ENCODE measurements at regions not wholly inside any gene's neighbourhood (a gene's known extent, or its start where the extent isn't known, plus 50 kb on each side); places are given as distances from the start of the nearest gene placed in this dataset.
"Not testable (repeated sequence)": the region's sequence is repeated elsewhere in the genome, so short reads cannot be mapped to it uniquely, and the experiment has no call there.

- not testable (repeated sequence) for H3K4me3 ChIP-seq (ENCODE audit: low read depth, low read length); DNase-seq (ENCODE audit: low read depth)
- peak; percentile 22; the same call in 1 of the 2 replicates for TF ChIP-seq CTCF (IDR thresholded peaks at IDR 0.05; ENCODE audit: control insufficient read depth, extremely low read depth, insufficient read depth)
These were observed 2240.6 kb downstream of the EPHA3 start for GRCh38 chr3:91348064-91348463.

GRCh38 chr3:91349072-91349471 is 2241.7 kb downstream of the EPHA3 start:
- not testable (repeated sequence) for DNase-seq (ENCODE audit: low read depth); H3K4me3 ChIP-seq (ENCODE audit: low read depth, low read length)

GRCh38 chr3:91352161-91352560 is 2244.7 kb downstream of the EPHA3 start:
- not testable (repeated sequence) for DNase-seq (ENCODE audit: low read depth); H3K4me3 ChIP-seq (ENCODE audit: low read depth, low read length)

GRCh38 chr3:91359278-91359677 is 2251.9 kb downstream of the EPHA3 start:
- not testable (repeated sequence) for H3K4me3 ChIP-seq (ENCODE audit: low read depth, low read length); DNase-seq (ENCODE audit: low read depth)

- not testable (repeated sequence) for DNase-seq (ENCODE audit: low read depth); H3K4me3 ChIP-seq (ENCODE audit: low read depth, low read length)
These were observed 2275.9 kb downstream of the EPHA3 start for GRCh38 chr3:91383100-91383894.

- DNase-seq (ENCODE audit: low read depth); H3K4me3 ChIP-seq (ENCODE audit: low read depth, low read length): not testable (repeated sequence)
These were observed 2296.5 kb downstream of the EPHA3 start for GRCh38 chr3:91403938-91404337.

GRCh38 chr3:91442063-91442462 is 2334.6 kb downstream of the EPHA3 start:
- not testable (repeated sequence) for H3K4me3 ChIP-seq (ENCODE audit: low read depth, low read length); DNase-seq (ENCODE audit: low read depth)

GRCh38 chr3:91442483-91442882 is 2335.1 kb downstream of the EPHA3 start:
- H3K4me3 ChIP-seq (ENCODE audit: low read depth, low read length); DNase-seq (ENCODE audit: low read depth): not testable (repeated sequence)

GRCh38 chr3:91448379-91448778 is 2341.0 kb downstream of the EPHA3 start:
- not testable (repeated sequence) for DNase-seq (ENCODE audit: low read depth); H3K4me3 ChIP-seq (ENCODE audit: low read depth, low read length)

GRCh38 chr3:91466517-91466916 is 2359.1 kb downstream of the EPHA3 start:
- not testable (repeated sequence) for DNase-seq (ENCODE audit: low read depth); H3K4me3 ChIP-seq (ENCODE audit: low read depth, low read length)

GRCh38 chr3:91469251-91469650 is 2361.8 kb downstream of the EPHA3 start:
- not testable (repeated sequence) for DNase-seq (ENCODE audit: low read depth); H3K4me3 ChIP-seq (ENCODE audit: low read depth, low read length)

GRCh38 chr3:91485026-91485425 is 2377.6 kb downstream of the EPHA3 start:
- peak; percentile 37 for TF ChIP-seq CTCF (IDR thresholded peaks at IDR 0.05; ENCODE audit: control insufficient read depth, extremely low read depth, insufficient read depth)
- H3K4me3 ChIP-seq (ENCODE audit: low read depth, low read length); DNase-seq (ENCODE audit: low read depth): not testable (repeated sequence)

- H3K4me3 ChIP-seq (ENCODE audit: low read depth, low read length): not testable (repeated sequence)
These were observed 2378.5 kb downstream of the EPHA3 start for GRCh38 chr3:91485891-91486290.

GRCh38 chr3:91497712-91498111 is 2390.3 kb downstream of the EPHA3 start:
- H3K4me3 ChIP-seq (ENCODE audit: low read depth, low read length); DNase-seq (ENCODE audit: low read depth): not testable (repeated sequence)

More at GRCh38 chr3:91485891-91486290, 2378.5 kb downstream of the EPHA3 start:
- DNase-seq (ENCODE audit: low read depth): not testable (repeated sequence)

GRCh38 chr3:91499850-91500249 is 2392.4 kb downstream of the EPHA3 start:
- DNase-seq (ENCODE audit: low read depth); H3K4me3 ChIP-seq (ENCODE audit: low read depth, low read length): not testable (repeated sequence)

- H3K4me3 ChIP-seq (ENCODE audit: low read depth, low read length); DNase-seq (ENCODE audit: low read depth): not testable (repeated sequence)
These were observed 2397.5 kb downstream of the EPHA3 start for GRCh38 chr3:91504874-91505273.

Measured in LNCaP clone FGC (cell line).